GM13976 (cell line): ENCODE measurements at regions not wholly inside any gene's neighbourhood (a gene's known extent, or its start where the extent isn't known, plus 50 kb on each side); places are given as distances from the start of the nearest gene placed in this dataset.

ENCODE experiments used
- DNase-seq: peaks from one replicate; pipeline ENCODE4 v3.0.0; 2012; ENCODE audit warnings: low spot score
- CTCF ChIP-seq: IDR thresholded peaks from 2 replicates; pipeline ENCODE4 v1.5.1; 2012; ENCODE audit warnings: borderline replicate concordance, mild to moderate bottlenecking; ENCODE audit not compliant: insufficient read depth; ENCODE audit errors: extremely low read depth, missing control alignments, control extremely low read depth
- in situ Hi-C: fragments of 300-500 bp; cut with MboI; formaldehyde crosslinking; loops from one replicate; pipeline ENCODE4 v1.12.0; 2022; ENCODE audit warnings: low sequenced_read_pairs, mixed read lengths, inconsistent platforms; ENCODE audit not compliant: unreplicated experiment

DNA sequence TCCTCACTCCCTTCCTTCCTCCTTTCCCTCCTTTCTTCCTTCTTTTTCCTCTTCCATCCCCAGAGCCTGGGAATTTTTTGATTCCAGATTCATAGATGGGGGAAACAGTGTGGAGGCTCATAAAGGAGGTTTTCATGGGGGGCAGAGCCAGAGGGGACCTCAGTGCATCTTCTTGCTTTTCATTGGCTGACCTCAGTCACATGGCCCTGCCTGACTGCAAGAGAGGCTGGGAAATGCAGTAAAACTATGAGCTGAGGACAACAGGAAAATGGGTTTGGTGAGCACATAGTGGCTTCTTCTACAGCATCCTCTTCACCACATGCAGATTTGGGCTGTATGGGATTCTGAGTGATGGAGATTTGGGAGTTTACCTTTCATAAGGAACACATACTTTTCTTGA is 437.1 kb upstream of the TBX3 start:
- no peak for TF ChIP-seq CTCF
- DNase-seq, result no peak
- in situ Hi-C loops, result no loop called here

- no peak for TF ChIP-seq CTCF
- in situ Hi-C loops, result no loop called here
- DNase-seq, result no peak
Measured at GRCh38 chr12:115118177-115118724, 434.3 kb upstream of the TBX3 start.

DNA sequence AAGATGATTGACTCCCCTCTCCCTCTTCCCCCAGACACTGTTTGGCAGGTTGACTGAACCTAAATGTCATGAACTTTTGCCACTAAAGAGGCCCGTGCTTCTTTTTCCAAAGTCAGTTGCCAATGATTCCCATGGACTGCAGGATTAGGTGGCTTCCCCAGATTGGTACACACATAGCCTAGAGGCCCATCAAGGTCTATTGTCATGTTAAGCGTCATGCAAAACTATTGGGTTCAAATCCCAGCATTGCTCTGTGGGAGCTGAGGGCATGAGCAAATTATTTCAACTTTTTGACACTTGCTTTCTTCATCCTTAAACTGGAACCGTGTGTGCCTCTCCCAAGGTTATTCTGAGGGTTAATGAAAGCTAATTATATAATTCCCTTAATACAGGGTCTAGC is 430.2 kb upstream of the TBX3 start:
- in situ Hi-C loops, result no loop called here
- DNase-seq, result no peak
- TF ChIP-seq CTCF, result no peak

DNA sequence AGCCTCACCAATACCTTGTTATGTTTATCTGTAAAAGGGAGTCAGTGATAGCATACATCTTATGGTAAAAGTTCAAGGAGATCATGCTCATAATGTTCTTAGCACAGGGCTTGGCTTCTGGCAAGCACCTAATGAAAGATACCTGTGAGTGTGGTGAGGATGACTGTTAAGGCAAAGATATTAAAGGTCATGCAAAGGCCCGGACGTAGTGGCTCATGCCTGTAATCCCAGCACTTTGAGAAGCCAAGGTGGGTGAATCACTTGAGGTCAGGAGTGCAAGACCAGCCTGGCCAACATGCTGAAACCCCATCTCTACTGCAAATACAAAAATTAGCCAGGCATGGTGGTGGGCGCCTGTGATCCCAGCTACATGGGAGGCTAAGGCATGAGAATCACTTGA is 425.9 kb upstream of the TBX3 start:
- in situ Hi-C loops, result no loop called here
- no peak for TF ChIP-seq CTCF
- no peak for DNase-seq

DNA sequence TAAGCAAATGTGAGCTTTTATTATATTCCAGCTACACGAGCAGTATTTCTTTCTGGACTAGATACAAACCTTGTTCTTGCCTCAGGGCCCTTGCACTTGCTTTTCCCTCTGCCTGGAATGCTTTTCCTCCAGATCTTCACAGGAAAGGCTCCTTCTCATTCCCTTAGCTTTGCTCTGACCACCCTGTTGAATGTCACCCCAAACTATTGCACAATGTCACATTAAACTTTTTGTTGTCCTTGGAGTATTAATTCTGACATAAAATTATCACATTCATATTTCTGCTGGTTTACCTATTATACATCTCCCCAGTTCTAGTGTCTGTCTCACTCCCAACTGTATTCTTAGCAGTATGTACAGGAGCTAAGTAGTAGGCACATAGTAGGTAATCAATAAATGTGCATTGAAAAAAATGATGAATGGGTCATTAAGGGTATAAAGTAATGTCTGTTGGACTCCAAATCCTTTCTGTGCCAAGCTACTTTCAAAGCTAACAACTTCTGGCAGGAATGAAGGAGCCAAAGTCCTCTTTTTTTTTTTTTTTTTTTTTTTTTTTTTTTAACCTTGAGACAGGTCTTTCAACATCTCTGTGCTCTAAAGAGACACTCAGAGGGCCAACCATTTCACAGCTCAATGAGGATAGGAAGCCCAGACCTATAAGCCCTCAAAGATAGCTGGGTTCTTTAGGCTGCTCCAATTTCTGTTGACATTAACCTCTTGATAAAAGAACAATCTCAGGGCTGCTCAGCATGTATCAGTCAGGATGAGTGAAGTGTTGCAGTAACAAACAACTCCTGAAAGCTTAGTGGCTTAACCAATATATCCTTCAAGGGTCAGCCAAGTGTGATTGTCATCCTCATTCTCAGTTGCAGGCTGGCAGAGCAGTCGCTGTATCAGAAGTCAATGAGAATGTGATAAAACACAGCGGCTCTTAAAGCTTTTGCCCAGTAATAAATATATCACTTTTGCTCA is 424.4 kb upstream of the TBX3 start:
- no peak for TF ChIP-seq CTCF
- in situ Hi-C loops, result no loop called here
- no peak for DNase-seq

DNA sequence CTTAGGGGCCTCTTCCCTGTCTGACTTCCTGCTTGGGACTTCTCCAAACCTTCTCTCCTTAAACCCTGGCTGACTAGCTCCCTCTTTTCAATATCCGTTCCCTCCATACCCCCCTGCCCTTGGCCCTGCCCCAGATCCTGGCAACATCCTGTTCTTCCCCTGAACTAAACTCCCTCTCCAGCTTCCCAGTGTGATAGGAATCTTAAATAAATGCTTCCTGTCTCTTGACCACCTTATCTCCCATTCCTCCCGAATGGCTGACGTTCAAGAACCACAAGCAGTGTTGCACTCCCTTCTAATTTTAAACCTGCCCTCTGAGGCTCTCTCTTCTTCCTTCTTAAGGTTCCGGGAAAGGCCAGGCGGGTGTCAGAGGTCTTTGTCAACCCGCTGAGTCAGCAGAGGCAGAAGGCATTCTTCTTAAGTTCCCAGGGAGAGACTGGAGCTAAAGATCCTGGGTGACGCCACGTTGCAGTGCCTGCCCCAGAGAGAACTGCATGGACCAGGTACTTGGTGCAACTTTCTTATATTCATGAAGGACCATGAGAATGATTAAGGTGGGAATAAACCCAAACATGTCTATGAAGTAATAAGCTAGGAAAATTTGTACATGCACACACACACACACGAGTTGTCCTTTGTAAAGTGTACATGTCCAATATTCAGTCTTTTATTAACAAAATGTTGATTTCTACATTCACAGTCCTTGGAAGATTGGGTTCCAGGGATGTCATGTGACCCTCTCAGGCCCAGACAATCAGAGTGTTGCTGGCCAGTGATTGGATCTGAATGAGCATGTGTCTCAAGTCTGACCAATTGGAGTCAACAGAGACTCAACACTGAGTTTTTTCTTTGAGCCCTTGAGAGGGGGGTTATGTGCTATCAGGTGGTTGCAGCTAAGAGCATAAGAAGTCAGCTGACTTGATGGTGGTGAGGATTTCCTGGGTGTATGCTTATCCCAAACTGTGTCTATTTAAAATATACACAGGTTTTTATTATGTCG is 420.2 kb upstream of the TBX3 start:
- in situ Hi-C loops, result no loop called here
- no peak for DNase-seq
- TF ChIP-seq CTCF, result no peak
